H1 (cell line): ENCODE measurements at regions not wholly inside any gene's neighbourhood (a gene's known extent, or its start where the extent isn't known, plus 50 kb on each side); places are given as distances from the start of the nearest gene placed in this dataset.

ENCODE experiments used
- CTCF ChIA-PET: fragments of 300-600 bp; sonication (Branson Sonifier 250); formaldehyde crosslinking; loops from one replicate; lab custom pipeline; 2021; ENCODE audit not compliant: partially characterized antibody; lab: Charles Lee
- POLR2A ChIA-PET: fragments of 300-600 bp; sonication (Branson Sonifier 250); formaldehyde crosslinking; loops from one replicate; lab custom pipeline; 2021; ENCODE audit warnings: inconsistent platforms; ENCODE audit not compliant: partially characterized antibody; lab: Charles Lee
- DNase-seq, 2 experiments: peaks; one replicate each; pipeline versions ENCODE4 v3.0.0 to v3.0.0-alpha.2; 2010 to 2022; ENCODE audit warnings: low spot score in 2 of 2, low read depth in 1 of 2, mixed read lengths in 1 of 2
- FAIRE-seq: peaks from 2 replicates; lab custom pipeline; 2011; peaks lifted over from hg19 to GRCh38; lab: Jason Lieb, UNC
- H2AFZ ChIP-seq: 2 replicates; pipeline ENCODE4 v1.8.1; 2012; ENCODE audit warnings: low read length, inconsistent platforms
- H2AK5ac ChIP-seq: 2 replicates; pipeline ENCODE4 v1.6.1; 2013; ENCODE audit warnings: low read depth, low read length
- H2BK120ac ChIP-seq: replicated peaks from 2 replicates; pipeline ENCODE3; 2013; ENCODE audit warnings: low read depth, low read length, inconsistent platforms
- H2BK12ac ChIP-seq: 2 replicates; pipeline ENCODE4 v1.6.1; 2013; ENCODE audit warnings: low read depth, low read length
- H2BK15ac ChIP-seq: 2 replicates; pipeline ENCODE4 v1.6.1; 2013; ENCODE audit warnings: low read length
- H2BK20ac ChIP-seq: 2 replicates; pipeline ENCODE4 v1.6.1; 2013; ENCODE audit warnings: low read length
- H2BK5ac ChIP-seq: 2 replicates; pipeline ENCODE4 v1.6.1; 2013; ENCODE audit warnings: low read depth, low read length
- H3K14ac ChIP-seq: 2 replicates; pipeline ENCODE4 v1.6.1; 2013; ENCODE audit warnings: inconsistent platforms; ENCODE audit not compliant: insufficient read length
- H3K18ac ChIP-seq: 2 replicates; pipeline ENCODE4 v1.6.1; 2013; ENCODE audit warnings: low read length; ENCODE audit errors: extremely low read depth
- H3K23ac ChIP-seq: 2 replicates; pipeline ENCODE4 v1.6.1; 2013; ENCODE audit warnings: inconsistent platforms; ENCODE audit not compliant: insufficient read length
- H3K23me2 ChIP-seq: 2 replicates; pipeline ENCODE4 v1.6.1; 2013; ENCODE audit warnings: low read depth, low read length
- H3K27ac ChIP-seq: 2 replicates; pipeline ENCODE4 v1.6.1; 2011; ENCODE audit warnings: low read depth, low read length, inconsistent platforms
- H3K27me3 ChIP-seq, 4 experiments: replicated peaks in 1 of 4; 1 replicate in 1 of 4; 2 replicates in 3 of 4; pipeline versions ENCODE4 v1.6.1 to v1.8.1; 2011 to 2013; ENCODE audit warnings: low read length in 3 of 4, mild to moderate bottlenecking in 3 of 4, inconsistent platforms in 2 of 4, mixed read lengths in 2 of 4, moderate library complexity in 1 of 4; ENCODE audit not compliant: control insufficient read depth in 3 of 4, insufficient read depth in 3 of 4; ENCODE audit errors: extremely low read depth in 1 of 4
- H3K36me3 ChIP-seq, 4 experiments: 2 replicates each; pipeline versions ENCODE4 v1.6.1 to v1.8.1; 2011 to 2013; ENCODE audit warnings: mild to moderate bottlenecking in 4 of 4, low read length in 3 of 4, moderate library complexity in 2 of 4, control low read depth in 1 of 4, inconsistent platforms in 1 of 4; ENCODE audit not compliant: insufficient read depth in 4 of 4, control insufficient read depth in 2 of 4
- H3K4ac ChIP-seq: replicated peaks from 2 replicates; pipeline ENCODE3; 2013; ENCODE audit warnings: low read length, low read depth, mixed read lengths, inconsistent platforms; ENCODE audit not compliant: insufficient read length
- H3K4me1 ChIP-seq, 4 experiments: replicated peaks in 1 of 4; 1 replicate in 1 of 4; 2 replicates in 3 of 4; pipeline versions ENCODE4 v1.6.1 to v1.8.1; 2011 to 2013; ENCODE audit warnings: low read length in 3 of 4, inconsistent platforms in 2 of 4, mixed read lengths in 1 of 4; ENCODE audit not compliant: insufficient read depth in 4 of 4, control insufficient read depth in 3 of 4
- H3K4me2 ChIP-seq, 2 experiments: 2 replicates each; pipeline versions ENCODE4 v1.6.1 to v1.8.1; 2011 to 2013; ENCODE audit warnings: low read depth in 2 of 2, low read length in 2 of 2, control low read depth in 1 of 2, inconsistent platforms in 1 of 2, mild to moderate bottlenecking in 1 of 2; ENCODE audit not compliant: insufficient read depth in 1 of 2
- H3K4me3 ChIP-seq, 4 experiments: fragments of 200-600, 300-600 bp in 1 of 4; sonication (generic), shearing (Covaris generic), sonication (Bioruptor Twin) in 1 of 4; 2 replicates each; pipeline versions ENCODE4 v1.5.1 to v1.8.1; 2011 to 2016; ENCODE audit warnings: low read length in 4 of 4, low read depth in 3 of 4, control low read depth in 2 of 4, inconsistent platforms in 2 of 4, mild to moderate bottlenecking in 2 of 4, mixed read lengths in 1 of 4, moderate library complexity in 1 of 4; ENCODE audit not compliant: insufficient read depth in 2 of 4; ENCODE audit errors: extremely low read depth in 1 of 4
- H3K56ac ChIP-seq: replicated peaks from 2 replicates; pipeline ENCODE3; 2013; ENCODE audit warnings: low read depth, mild to moderate bottlenecking, mixed read lengths, low read length, inconsistent platforms; ENCODE audit not compliant: insufficient read length
- H3K79me1 ChIP-seq: 2 replicates; pipeline ENCODE4 v1.6.1; 2013; ENCODE audit warnings: low read depth, low read length, control low read depth
- H3K79me2 ChIP-seq, 2 experiments: 2 replicates each; pipeline versions ENCODE4 v1.6.1 to v1.8.1; 2012 to 2013; ENCODE audit warnings: low read length in 2 of 2, mild to moderate bottlenecking in 2 of 2, inconsistent platforms in 1 of 2; ENCODE audit not compliant: insufficient read depth in 2 of 2, control insufficient read depth in 1 of 2
- H3K9ac ChIP-seq, 4 experiments: replicated peaks in 1 of 4; 1 replicate in 1 of 4; 2 replicates in 3 of 4; pipeline versions ENCODE4 v1.6.1 to v1.8.1; 2011 to 2013; ENCODE audit warnings: low read depth in 3 of 4, low read length in 3 of 4, control low read depth in 2 of 4, mild to moderate bottlenecking in 2 of 4, moderate library complexity in 2 of 4, inconsistent platforms in 1 of 4; ENCODE audit errors: extremely low read depth in 1 of 4
- H3K9me3 ChIP-seq, 2 experiments: 2 replicates each; pipeline versions ENCODE4 v1.6.1 to v1.8.1; 2012 to 2013; ENCODE audit warnings: mild to moderate bottlenecking in 2 of 2, moderate library complexity in 2 of 2, control low read depth in 1 of 2, inconsistent platforms in 1 of 2, low read depth in 1 of 2, low read length in 1 of 2, mixed read lengths in 1 of 2; ENCODE audit not compliant: insufficient read depth in 2 of 2
- H4K20me1 ChIP-seq, 2 experiments: replicated peaks in 1 of 2; 2 replicates each; pipeline versions ENCODE3 to v1.8.1; 2011 to 2013; ENCODE audit warnings: inconsistent platforms in 2 of 2, low read length in 2 of 2, mild to moderate bottlenecking in 1 of 2; ENCODE audit not compliant: insufficient read depth in 2 of 2, control insufficient read depth in 1 of 2
- H4K5ac ChIP-seq: 2 replicates; pipeline ENCODE4 v1.6.1; 2013; ENCODE audit warnings: low read length, low read depth, mixed read lengths, inconsistent platforms; ENCODE audit not compliant: insufficient read length
- H4K8ac ChIP-seq: 2 replicates; pipeline ENCODE4 v1.8.0; 2013; ENCODE audit warnings: mild to moderate bottlenecking, moderate library complexity, low read length, inconsistent platforms; ENCODE audit not compliant: insufficient read depth; ENCODE audit errors: extremely low read depth
- H4K91ac ChIP-seq: replicated peaks from 2 replicates; pipeline ENCODE3; 2013; ENCODE audit warnings: low read length, mixed read lengths, inconsistent platforms; ENCODE audit not compliant: insufficient read length
- CTBP2 ChIP-seq: IDR thresholded peaks from 2 replicates; pipeline ENCODE4 v1.7.0; 2011; ENCODE audit warnings: borderline replicate concordance, mild to moderate bottlenecking, moderate library complexity, mixed read lengths, low read length; ENCODE audit not compliant: insufficient read depth, insufficient read length
- KDM1A ChIP-seq: fragments of 200-600, 300-600 bp; sonication (generic); IDR thresholded peaks from 2 replicates; pipeline ENCODE4 v1.7.1; 2016; ENCODE audit warnings: mild to moderate bottlenecking, low read length, borderline replicate concordance
- NRF1 ChIP-seq: IDR thresholded peaks from 2 replicates; pipeline ENCODE4 v1.6.1; 2011; ENCODE audit warnings: mild to moderate bottlenecking, low read depth, low read length, improper control_type of control experiment
- SP4 ChIP-seq: IDR thresholded peaks from 2 replicates; pipeline ENCODE4 v1.6.1; 2012; ENCODE audit warnings: low read length, inconsistent platforms
- TAF1 ChIP-seq: IDR thresholded peaks from 2 replicates; pipeline ENCODE4 v1.6.1; 2011; ENCODE audit warnings: mild to moderate bottlenecking, low read depth, low read length
- TEAD4 ChIP-seq: IDR thresholded peaks from 2 replicates; pipeline ENCODE4 v1.6.1; 2012; ENCODE audit warnings: low read depth, low read length, inconsistent platforms, mixed read lengths
- YY1 ChIP-seq: IDR thresholded peaks from 2 replicates; pipeline ENCODE4 v1.6.1; 2011; ENCODE audit warnings: low read depth, mild to moderate bottlenecking, low read length
- WGBS, 2 experiments: shearing (Covaris generic) in 1 of 2; methylation state at CpG; one replicate each; pipeline versions ENCODE4 v1.1.6 to v1.1.7; 2013 to 2015; ENCODE audit warnings: low lambda C conversion rate in 2 of 2, mixed read lengths in 2 of 2, inconsistent platforms in 1 of 2, low coverage in 1 of 2, missing lambda C conversion rate in 1 of 2; ENCODE audit not compliant: insufficient replicate concordance in 2 of 2, insufficient coverage in 1 of 2, insufficient read length in 1 of 2; ENCODE audit errors: extremely low coverage in 1 of 2, missing lambda C conversion rate in 1 of 2; 5-methylcytosine and 5-hydroxymethylcytosine counted together

DNA sequence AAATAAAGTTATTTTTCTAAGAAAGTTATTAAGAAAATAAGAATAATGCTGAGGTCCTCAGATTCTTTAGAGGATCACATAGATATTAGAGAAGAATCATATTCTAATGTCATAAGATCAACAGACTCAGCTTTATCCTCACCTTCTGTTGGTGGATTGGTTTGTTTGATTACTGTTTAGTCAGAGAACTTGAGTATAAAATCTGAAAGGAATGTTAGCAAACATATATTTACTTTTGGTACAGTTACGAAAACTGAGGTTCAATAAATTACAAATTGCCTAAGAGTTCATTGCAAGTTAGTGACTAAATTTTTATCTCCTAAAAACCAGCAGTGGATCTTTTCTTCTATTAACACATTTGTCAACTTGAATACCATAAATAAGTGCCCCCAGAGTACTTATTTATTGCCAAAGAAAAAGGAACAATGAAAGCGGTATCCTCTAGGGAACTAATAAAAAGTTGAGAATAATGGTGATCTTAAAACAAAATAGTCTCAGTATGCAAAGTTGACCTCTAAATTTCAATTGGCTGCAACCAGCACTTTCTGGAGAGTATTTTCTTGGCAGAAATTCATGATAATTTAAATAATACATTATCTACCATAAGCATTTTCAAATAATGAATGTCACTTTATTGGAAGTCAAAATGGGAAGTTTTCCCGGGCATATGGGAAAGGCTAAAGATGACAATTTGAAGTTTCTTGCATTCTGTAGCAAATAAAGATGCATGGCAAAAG lies 296.8 kb downstream of the OTOL1 start:
- Histone ChIP-seq H3K23ac (no peak overlapping the region), H3K4ac (no peak overlapping the region), H3K27me3 (no peaks in the 10 kb centered on the region), H3K79me1 (no peaks in the 10 kb centered on the region), H3K9ac (no peak overlapping the region), H3K36me3 (no peaks in the 10 kb centered on the region), H4K20me1 (no peaks in the 10 kb centered on the region), H4K5ac (no peak overlapping the region), H3K18ac (no peak overlapping the region), H2BK5ac (no peak overlapping the region), H3K79me2 (no peaks in the 10 kb centered on the region), H3K9me3 (no peaks in the 10 kb centered on the region), H2AFZ (no peak overlapping the region), H4K91ac (no peak overlapping the region), H2BK120ac (no peak overlapping the region), H3K56ac (no peak overlapping the region), H3K4me3 (no peak overlapping the region), H3K23me2 (no peaks in the 10 kb centered on the region; the same call in 1 of the 2 replicates), H3K14ac (no peak overlapping the region), H2BK12ac (no peak overlapping the region), H4K8ac (no peak overlapping the region), H3K27ac (no peak overlapping the region), H2AK5ac (no peak overlapping the region), H3K4me2 (no peak overlapping the region), H2BK15ac (no peak overlapping the region), H3K4me1 (no peaks in the 10 kb centered on the region), H2BK20ac (no peak overlapping the region)
- ChIA-PET CTCF (interaction anchor here (1.1 kb wide), 1 partner anchor 18 kb away, joined by 3 read pairs; no protein-coding TSS in a partner anchor), POLR2A (no interaction called here)
- WGBS, 2 experiments = 92% methylated on average over 3 of the region's 3 CpGs; no CpG with 5 or more reads in 1 of the 2 experiments
- no peak for DNase-seq
- FAIRE-seq = no peak
- TF ChIP-seq SP4 (no peak), YY1 (no peak), TAF1 (no peak), CTBP2 (no peak), TEAD4 (no peak), KDM1A (no peak), NRF1 (no peak)
